ENCODE measurements at regions not wholly inside any gene's neighbourhood (a gene's known extent, or its start where the extent isn't known, plus 50 kb on each side); places are given as distances from the start of the nearest gene placed in this dataset.

GRCh38 chr2:16148632-16149348, 208.4 kb downstream of the MYCN start:
- no peak overlapping the region for H3K4me3 ChIP-seq (ENCODE audit: low read depth, low read length)
- TF ChIP-seq CTCF (IDR thresholded peaks at IDR 0.05; ENCODE audit: low read depth, low read length) = no peak

GRCh38 chr2:16142383-16143361, 202.3 kb downstream of the MYCN start:
- no peak for TF ChIP-seq CTCF (IDR thresholded peaks at IDR 0.05; ENCODE audit: low read depth, low read length)
- H3K4me3 ChIP-seq (ENCODE audit: low read depth, low read length) = no peak overlapping the region

GRCh38 chr2:16141641-16141921, 201.2 kb downstream of the MYCN start:
- no peak overlapping the region for H3K4me3 ChIP-seq (ENCODE audit: low read depth, low read length)
- no peak for TF ChIP-seq CTCF (IDR thresholded peaks at IDR 0.05; ENCODE audit: low read depth, low read length)

GRCh38 chr2:16140771-16141640, 200.7 kb downstream of the MYCN start:
- no peak overlapping the region for H3K4me3 ChIP-seq (ENCODE audit: low read depth, low read length)
- no peak for TF ChIP-seq CTCF (IDR thresholded peaks at IDR 0.05; ENCODE audit: low read depth, low read length)

GRCh38 chr2:16139663-16140615, 199.6 kb downstream of the MYCN start:
- no peak overlapping the region for H3K4me3 ChIP-seq (ENCODE audit: low read depth, low read length)
- TF ChIP-seq CTCF (IDR thresholded peaks at IDR 0.05; ENCODE audit: low read depth, low read length) = no peak
